SK-N-SH (cell line): ENCODE measurements at regions not wholly inside any gene's neighbourhood (a gene's known extent, or its start where the extent isn't known, plus 50 kb on each side); places are given as distances from the start of the nearest gene placed in this dataset.

ENCODE experiments used
- CTCF ChIA-PET: fragments of 300-600, 350-600 bp; formaldehyde crosslinking; extraction: SDS; loops from one replicate; lab custom pipeline; 2021; lab: Yijun Ruan, JAX
- POLR2A ChIA-PET: fragments of 350-600 bp; sonication (Branson Sonifier 250); formaldehyde crosslinking; extraction: SDS; loops from one replicate; lab custom pipeline; 2020; ENCODE audit warnings: antibody characterized with exemption, inconsistent platforms; lab: Yijun Ruan, JAX
- DNase-seq: peaks from one replicate; pipeline ENCODE4 v3.0.0; 2012
- H2AFZ ChIP-seq: fragments of 200-600 bp; sonication (generic); 2 replicates; pipeline ENCODE4 v1.8.1; 2016; ENCODE audit warnings: antibody characterized with exemption, mild to moderate bottlenecking, low read depth
- H3F3A ChIP-seq: fragments of 200-600 bp; sonication (generic); replicated peaks from 2 replicates; pipeline ENCODE3; 2016; ENCODE audit warnings: antibody characterized with exemption, mild to moderate bottlenecking; ENCODE audit not compliant: insufficient read depth
- H3K27ac ChIP-seq, 2 experiments: fragments of 200-500 bp in 1 of 2; fragments of 200-600 bp in 1 of 2; sonication (Bioruptor generic) in 1 of 2; sonication (generic), shearing (Covaris generic) in 1 of 2; 2 replicates each; pipeline versions ENCODE4 v1.5.1 to v1.6.1; 2014 to 2016; ENCODE audit warnings: low read depth in 2 of 2, inconsistent platforms in 1 of 2, low read length in 1 of 2, mild to moderate bottlenecking in 1 of 2, mixed read lengths in 1 of 2
- H3K27me3 ChIP-seq: fragments of 200-600 bp; sonication (generic), shearing (Covaris generic); 2 replicates; pipeline ENCODE4 v1.6.1; 2016; ENCODE audit warnings: mixed run types; ENCODE audit not compliant: insufficient read depth
- H3K36me3 ChIP-seq, 2 experiments: fragments of 200-500 bp in 1 of 2; fragments of 200-600 bp in 1 of 2; sonication (Bioruptor generic) in 1 of 2; sonication (generic) in 1 of 2; replicated peaks in 1 of 2; 2 replicates each; pipeline versions ENCODE3 to v1.5.1; 2014 to 2016; ENCODE audit warnings: low read length in 1 of 2, mild to moderate bottlenecking in 1 of 2; ENCODE audit not compliant: insufficient read depth in 2 of 2, control insufficient read depth in 1 of 2
- H3K4me1 ChIP-seq, 2 experiments: fragments of 200-500 bp in 1 of 2; fragments of 200-600 bp in 1 of 2; sonication (Bioruptor generic) in 1 of 2; sonication (generic), shearing (Covaris generic) in 1 of 2; 2 replicates each; pipeline versions ENCODE4 v1.5.1 to v1.6.1; 2014 to 2016; ENCODE audit warnings: low read depth in 1 of 2, low read length in 1 of 2, mixed run types in 1 of 2; ENCODE audit not compliant: insufficient read depth in 2 of 2, control insufficient read depth in 1 of 2
- H3K4me2 ChIP-seq: fragments of 200-600 bp; sonication (generic), shearing (Covaris generic); 2 replicates; pipeline ENCODE4 v1.6.1; 2017; ENCODE audit warnings: mixed run types
- H3K4me3 ChIP-seq, 2 experiments: fragments of 200-500 bp in 1 of 2; fragments of 200-600 bp in 1 of 2; sonication (Bioruptor generic) in 1 of 2; sonication (generic), shearing (Covaris generic) in 1 of 2; 2 replicates each; pipeline versions ENCODE4 v1.5.1 to v1.8.1; 2014 to 2016; ENCODE audit warnings: low read depth in 2 of 2, inconsistent platforms in 1 of 2, low read length in 1 of 2, mild to moderate bottlenecking in 1 of 2, mixed read lengths in 1 of 2, moderate library complexity in 1 of 2
- H3K79me2 ChIP-seq: fragments of 200-600 bp; sonication (generic); 2 replicates; pipeline ENCODE4 v1.8.1; 2017; ENCODE audit warnings: mild to moderate bottlenecking; ENCODE audit not compliant: insufficient read depth
- H3K9ac ChIP-seq: fragments of 200-600 bp; sonication (generic); 2 replicates; pipeline ENCODE4 v1.6.1; 2017; ENCODE audit warnings: mixed run types
- H3K9me2 ChIP-seq: fragments of 200-600 bp; sonication (generic); 2 replicates; pipeline ENCODE4 v1.6.1; 2017; ENCODE audit warnings: mixed run types
- H3K9me3 ChIP-seq: fragments of 200-600 bp; sonication (generic); 2 replicates; pipeline ENCODE4 v1.6.1; 2017; ENCODE audit warnings: mixed run types, mild to moderate bottlenecking, moderate library complexity
- H4K20me1 ChIP-seq: fragments of 200-600 bp; sonication (generic); 2 replicates; pipeline ENCODE4 v1.6.1; 2017; ENCODE audit warnings: mild to moderate bottlenecking, mixed run types; ENCODE audit not compliant: insufficient read depth
- EP300 ChIP-seq, 2 experiments: IDR thresholded peaks; 2 replicates each; pipeline versions ENCODE4 v1.4.0 to v1.6.1; 2012; ENCODE audit warnings: borderline replicate concordance in 1 of 2, low read depth in 1 of 2, low read length in 1 of 2
- FOXJ3 ChIP-seq: sonication (generic); formaldehyde crosslinking; IDR thresholded peaks from 2 replicates; pipeline ENCODE4 v1.5.1; 2020; ENCODE audit warnings: mild to moderate bottlenecking, missing genetic modification reagents
- GABPA ChIP-seq: IDR thresholded peaks from 2 replicates; pipeline ENCODE4 v1.4.0; 2012; ENCODE audit warnings: low read depth, mild to moderate bottlenecking
- MEF2A ChIP-seq: IDR thresholded peaks from 2 replicates; pipeline ENCODE4 v1.4.0; 2012; ENCODE audit warnings: low read depth, borderline replicate concordance
- POLR2AphosphoS5 ChIP-seq: IDR thresholded peaks from 2 replicates; pipeline ENCODE4 v1.6.1; 2012; ENCODE audit warnings: low read depth, low read length
- RAD21 ChIP-seq: IDR thresholded peaks from 2 replicates; pipeline ENCODE4 v1.6.1; 2012; ENCODE audit warnings: mild to moderate bottlenecking, low read length
- SIN3A ChIP-seq: IDR thresholded peaks from 2 replicates; pipeline ENCODE4 v1.6.1; 2012; ENCODE audit warnings: low read depth, mild to moderate bottlenecking, low read length, moderate library complexity, borderline replicate concordance
- TAF1 ChIP-seq: IDR thresholded peaks from 2 replicates; pipeline ENCODE4 v1.6.1; 2012; ENCODE audit warnings: low read depth, mild to moderate bottlenecking, low read length, moderate library complexity, borderline replicate concordance
- WGBS: methylation state at CpG from one replicate; pipeline ENCODE4 v1.1.6; 2017; ENCODE audit warnings: low lambda C conversion rate; 5-methylcytosine and 5-hydroxymethylcytosine counted together
- TF ChIP-seq, protein P1 (sequence below): IDR thresholded peaks from 2 replicates; pipeline ENCODE4 v1.4.0; 2012; ENCODE audit warnings: low read depth, borderline replicate concordance
- TF ChIP-seq, protein P2 (sequence below): IDR thresholded peaks from 2 replicates; pipeline ENCODE4; 2012
- TF ChIP-seq, protein P3 (sequence below): IDR thresholded peaks from 2 replicates; pipeline ENCODE4 v1.6.1; 2012; ENCODE audit warnings: mild to moderate bottlenecking, low read depth, low read length, moderate library complexity

DNA sequence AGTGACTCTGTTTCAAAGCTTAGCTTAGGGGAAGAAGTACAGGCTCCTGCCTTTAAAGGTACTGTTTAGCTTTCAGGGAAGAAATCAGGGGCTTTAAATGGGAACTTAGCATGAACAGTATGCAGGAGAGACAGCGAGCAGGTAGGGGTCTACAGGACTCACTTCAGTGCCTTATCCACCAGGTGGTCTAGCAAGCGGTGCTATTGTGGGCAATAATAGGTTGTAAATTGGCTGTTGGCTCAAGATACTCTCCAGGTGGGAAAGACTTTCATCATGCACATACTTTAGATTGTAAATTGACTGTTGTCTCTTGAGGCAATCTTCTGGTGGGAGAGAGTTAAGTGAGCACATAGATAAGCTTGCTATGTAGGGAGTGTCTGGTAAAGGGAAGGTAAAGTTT lies 358.6 kb upstream of the DLGAP1 start:
- no peaks in the 10 kb centered on the region for H3K27me3 ChIP-seq
- H2AFZ ChIP-seq, result no peak overlapping the region
- H3F3A ChIP-seq, result no peaks in the 10 kb centered on the region
- 0% methylated on average over 2 of the region's 2 CpGs for WGBS
- no peak overlapping the region for H3K9ac ChIP-seq
- H3K79me2 ChIP-seq, result no peaks in the 10 kb centered on the region
- H3K27ac ChIP-seq, result no peak overlapping the region
- ChIA-PET POLR2A (no interaction called here), CTCF (no interaction called here)
- no peak for DNase-seq
- H4K20me1 ChIP-seq, result no peaks in the 10 kb centered on the region
- no peaks in the 10 kb centered on the region for H3K36me3 ChIP-seq
- H3K4me3 ChIP-seq, result no peak overlapping the region
- H3K9me3 ChIP-seq, result no peaks in the 10 kb centered on the region
- H3K4me1 ChIP-seq, result no peaks in the 10 kb centered on the region
- no peak overlapping the region for H3K4me2 ChIP-seq
- TF ChIP-seq RAD21, result no peak
- no peak for TF ChIP-seq FOXJ3 (CRISPR knock-in tag)
- TF ChIP-seq SIN3A, result no peak
- no peak for TF ChIP-seq GABPA
- no peak for TF ChIP-seq POLR2AphosphoS5
- TF ChIP-seq EP300 (IDR thresholded peaks at IDR 0.05; ENCODE audit: borderline replicate concordance in 1 of 2, low read depth in 1 of 2, low read length in 1 of 2), result no peak
- TF ChIP-seq, protein P1, sequence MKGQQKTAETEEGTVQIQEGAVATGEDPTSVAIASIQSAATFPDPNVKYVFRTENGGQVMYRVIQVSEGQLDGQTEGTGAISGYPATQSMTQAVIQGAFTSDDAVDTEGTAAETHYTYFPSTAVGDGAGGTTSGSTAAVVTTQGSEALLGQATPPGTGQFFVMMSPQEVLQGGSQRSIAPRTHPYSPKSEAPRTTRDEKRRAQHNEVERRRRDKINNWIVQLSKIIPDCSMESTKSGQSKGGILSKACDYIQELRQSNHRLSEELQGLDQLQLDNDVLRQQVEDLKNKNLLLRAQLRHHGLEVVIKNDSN, result no peak
- TF ChIP-seq, all 33 proteins: peak for 0
- H3K9me2 ChIP-seq, result no peaks in the 10 kb centered on the region

DNA sequence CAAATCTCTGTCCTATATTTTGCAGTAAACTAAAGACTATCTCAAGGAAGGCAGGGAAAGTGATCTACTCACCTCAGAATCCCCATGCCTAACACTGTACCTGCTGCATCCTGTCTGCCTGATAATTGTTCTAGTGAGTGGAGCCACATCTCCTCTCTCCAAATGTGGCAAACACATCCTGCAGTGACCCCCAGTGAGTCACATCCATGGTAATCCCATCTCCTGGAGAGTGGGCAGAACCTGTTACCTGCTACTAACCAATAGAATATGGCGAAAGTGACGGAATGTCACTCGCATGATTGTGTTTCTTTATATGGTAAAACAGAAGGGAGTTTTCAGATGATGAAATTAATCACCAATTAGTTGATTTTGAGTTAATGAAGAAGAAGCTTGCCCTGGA lies 353.8 kb upstream of the DLGAP1 start:
- TF ChIP-seq, protein P2, sequence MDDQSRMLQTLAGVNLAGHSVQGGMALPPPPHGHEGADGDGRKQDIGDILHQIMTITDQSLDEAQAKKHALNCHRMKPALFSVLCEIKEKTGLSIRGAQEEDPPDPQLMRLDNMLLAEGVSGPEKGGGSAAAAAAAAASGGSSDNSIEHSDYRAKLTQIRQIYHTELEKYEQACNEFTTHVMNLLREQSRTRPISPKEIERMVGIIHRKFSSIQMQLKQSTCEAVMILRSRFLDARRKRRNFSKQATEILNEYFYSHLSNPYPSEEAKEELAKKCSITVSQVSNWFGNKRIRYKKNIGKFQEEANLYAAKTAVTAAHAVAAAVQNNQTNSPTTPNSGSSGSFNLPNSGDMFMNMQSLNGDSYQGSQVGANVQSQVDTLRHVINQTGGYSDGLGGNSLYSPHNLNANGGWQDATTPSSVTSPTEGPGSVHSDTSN, result no peak
- TF ChIP-seq, protein P3, sequence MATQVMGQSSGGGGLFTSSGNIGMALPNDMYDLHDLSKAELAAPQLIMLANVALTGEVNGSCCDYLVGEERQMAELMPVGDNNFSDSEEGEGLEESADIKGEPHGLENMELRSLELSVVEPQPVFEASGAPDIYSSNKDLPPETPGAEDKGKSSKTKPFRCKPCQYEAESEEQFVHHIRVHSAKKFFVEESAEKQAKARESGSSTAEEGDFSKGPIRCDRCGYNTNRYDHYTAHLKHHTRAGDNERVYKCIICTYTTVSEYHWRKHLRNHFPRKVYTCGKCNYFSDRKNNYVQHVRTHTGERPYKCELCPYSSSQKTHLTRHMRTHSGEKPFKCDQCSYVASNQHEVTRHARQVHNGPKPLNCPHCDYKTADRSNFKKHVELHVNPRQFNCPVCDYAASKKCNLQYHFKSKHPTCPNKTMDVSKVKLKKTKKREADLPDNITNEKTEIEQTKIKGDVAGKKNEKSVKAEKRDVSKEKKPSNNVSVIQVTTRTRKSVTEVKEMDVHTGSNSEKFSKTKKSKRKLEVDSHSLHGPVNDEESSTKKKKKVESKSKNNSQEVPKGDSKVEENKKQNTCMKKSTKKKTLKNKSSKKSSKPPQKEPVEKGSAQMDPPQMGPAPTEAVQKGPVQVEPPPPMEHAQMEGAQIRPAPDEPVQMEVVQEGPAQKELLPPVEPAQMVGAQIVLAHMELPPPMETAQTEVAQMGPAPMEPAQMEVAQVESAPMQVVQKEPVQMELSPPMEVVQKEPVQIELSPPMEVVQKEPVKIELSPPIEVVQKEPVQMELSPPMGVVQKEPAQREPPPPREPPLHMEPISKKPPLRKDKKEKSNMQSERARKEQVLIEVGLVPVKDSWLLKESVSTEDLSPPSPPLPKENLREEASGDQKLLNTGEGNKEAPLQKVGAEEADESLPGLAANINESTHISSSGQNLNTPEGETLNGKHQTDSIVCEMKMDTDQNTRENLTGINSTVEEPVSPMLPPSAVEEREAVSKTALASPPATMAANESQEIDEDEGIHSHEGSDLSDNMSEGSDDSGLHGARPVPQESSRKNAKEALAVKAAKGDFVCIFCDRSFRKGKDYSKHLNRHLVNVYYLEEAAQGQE, result no peak
- TF ChIP-seq TAF1, result no peak
- TF ChIP-seq MEF2A, result no peak
- WGBS, result 0% methylated on average over 3 of the region's 3 CpGs
- no peaks in the 10 kb centered on the region for H3K79me2 ChIP-seq
- no peak for DNase-seq
- H3K27me3 ChIP-seq, result no peaks in the 10 kb centered on the region
- H3K4me3 ChIP-seq, result no peak overlapping the region
- POLR2A ChIA-PET, result no interaction called here
- H3K9ac ChIP-seq, result no peak overlapping the region
- CTCF ChIA-PET, result no interaction called here
- no peaks in the 10 kb centered on the region for H3K9me2 ChIP-seq
- no peaks in the 10 kb centered on the region for H3K4me1 ChIP-seq
- no peaks in the 10 kb centered on the region for H3F3A ChIP-seq
- H4K20me1 ChIP-seq, result no peaks in the 10 kb centered on the region
- H3K9me3 ChIP-seq, result no peaks in the 10 kb centered on the region
- H3K4me2 ChIP-seq, result no peak overlapping the region
- H3K36me3 ChIP-seq, result no peaks in the 10 kb centered on the region
- no peak overlapping the region for H2AFZ ChIP-seq
- no peak overlapping the region for H3K27ac ChIP-seq
